ENCODE measurements at regions not wholly inside any gene's neighbourhood (a gene's known extent, or its start where the extent isn't known, plus 50 kb on each side); places are given as distances from the start of the nearest gene placed in this dataset.

GRCh38 chr10:107933076-107933475 lies 768.6 kb upstream of the SORCS1 start:
- Histone ChIP-seq H3K4me1 (ENCODE audit: low read depth, poor library complexity, severe bottlenecking) (no peaks in the 10 kb centered on the region), H3K36me3 (ENCODE audit: insufficient read depth) (no peaks in the 10 kb centered on the region), H3K9ac (no peak overlapping the region), H3K4me3 (IDR thresholded peaks at IDR 0.05; ENCODE audit: insufficient read depth, low read depth, low read length) (no peak overlapping the region), H3K4me2 (no peak overlapping the region), H3K27ac (no peak overlapping the region), H3K79me2 (ENCODE audit: insufficient read depth, low read depth) (no peaks in the 10 kb centered on the region), H2AFZ (ENCODE audit: low read depth) (no peak overlapping the region), H3K27me3 (ENCODE audit: insufficient read depth, low read depth) (no peaks in the 10 kb centered on the region), H4K20me1 (ENCODE audit: insufficient read depth) (no peaks in the 10 kb centered on the region)
- TF ChIP-seq CTCF (conservative IDR thresholded peaks at IDR 0.05; ENCODE audit: low read depth, low read length) = no peak

- no peaks in the 10 kb centered on the region for H3K27me3 ChIP-seq (ENCODE audit: insufficient read depth, low read depth)
- no peak overlapping the region for H3K9ac ChIP-seq
- no peaks in the 10 kb centered on the region for H3K4me1 ChIP-seq (ENCODE audit: low read depth, poor library complexity, severe bottlenecking)
- H3K4me2 ChIP-seq = no peak overlapping the region
- no peak overlapping the region for H3K27ac ChIP-seq
- H3K79me2 ChIP-seq (ENCODE audit: insufficient read depth, low read depth) = no peaks in the 10 kb centered on the region
- H4K20me1 ChIP-seq (ENCODE audit: insufficient read depth) = no peaks in the 10 kb centered on the region
- no peaks in the 10 kb centered on the region for H3K36me3 ChIP-seq (ENCODE audit: insufficient read depth)
- H3K4me3 ChIP-seq (IDR thresholded peaks at IDR 0.05; ENCODE audit: insufficient read depth, low read depth, low read length) = no peak overlapping the region
- no peak for TF ChIP-seq CTCF (conservative IDR thresholded peaks at IDR 0.05; ENCODE audit: low read depth, low read length)
- no peak overlapping the region for H2AFZ ChIP-seq (ENCODE audit: low read depth)
These were observed 767.3 kb upstream of the SORCS1 start for GRCh38 chr10:107931808-107932207.

GRCh38 chr10:107930037-107930436 lies 765.5 kb upstream of the SORCS1 start:
- no peaks in the 10 kb centered on the region for H3K27me3 ChIP-seq (ENCODE audit: insufficient read depth, low read depth)
- H3K4me1 ChIP-seq (ENCODE audit: low read depth, poor library complexity, severe bottlenecking) = no peaks in the 10 kb centered on the region
- no peak overlapping the region for H2AFZ ChIP-seq (ENCODE audit: low read depth)
- H4K20me1 ChIP-seq (ENCODE audit: insufficient read depth) = no peaks in the 10 kb centered on the region
- TF ChIP-seq CTCF (conservative IDR thresholded peaks at IDR 0.05; ENCODE audit: low read depth, low read length) = no peak
- H3K79me2 ChIP-seq (ENCODE audit: insufficient read depth, low read depth) = no peaks in the 10 kb centered on the region
- no peak overlapping the region for H3K9ac ChIP-seq
- no peak overlapping the region for H3K27ac ChIP-seq
- H3K36me3 ChIP-seq (ENCODE audit: insufficient read depth) = no peaks in the 10 kb centered on the region
- H3K4me3 ChIP-seq (IDR thresholded peaks at IDR 0.05; ENCODE audit: insufficient read depth, low read depth, low read length) = no peak overlapping the region
- H3K4me2 ChIP-seq = no peak overlapping the region

GRCh38 chr10:107924458-107924857 lies 760.0 kb upstream of the SORCS1 start:
- Histone ChIP-seq H2AFZ (ENCODE audit: low read depth) (no peak overlapping the region), H3K4me2 (no peak overlapping the region), H3K4me1 (ENCODE audit: low read depth, poor library complexity, severe bottlenecking) (no peaks in the 10 kb centered on the region), H3K4me3 (IDR thresholded peaks at IDR 0.05; ENCODE audit: insufficient read depth, low read depth, low read length) (no peak overlapping the region), H4K20me1 (ENCODE audit: insufficient read depth) (no peaks in the 10 kb centered on the region), H3K27ac (no peak overlapping the region), H3K9ac (no peak overlapping the region), H3K27me3 (ENCODE audit: insufficient read depth, low read depth) (no peaks in the 10 kb centered on the region), H3K36me3 (ENCODE audit: insufficient read depth) (no peaks in the 10 kb centered on the region), H3K79me2 (ENCODE audit: insufficient read depth, low read depth) (no peaks in the 10 kb centered on the region)
- TF ChIP-seq CTCF (conservative IDR thresholded peaks at IDR 0.05; ENCODE audit: low read depth, low read length) = no peak

Data from KMS-11 (cell line).